Left lung (tissue), 4 donors: ENCODE measurements at regions not wholly inside any gene's neighbourhood (a gene's known extent, or its start where the extent isn't known, plus 50 kb on each side); places are given as distances from the start of the nearest gene placed in this dataset.

Experiments
- ATAC-seq: fragments of 200-7000 bp; cut with Tn5 transposase; one replicate; pipeline ENCODE4 v1.9.1; 2020; ENCODE audit warnings: moderate library complexity
- DNase-seq, 4 donors: peaks; one replicate each; pipeline ENCODE4 v3.0.0-alpha.2; 2013 to 2020
- H3K27ac ChIP-seq, 2 donors: fragments of 200-600 bp; sonication (generic) in 1 of 2; one replicate each; pipeline versions ENCODE4 v1.5.0 to v1.8.0; 2020 to 2021
- H3K27me3 ChIP-seq, 2 donors: fragments of 200-600 bp; sonication (generic) in 1 of 2; one replicate each; pipeline versions ENCODE4 v1.5.0 to v1.8.0; 2020 to 2021
- H3K36me3 ChIP-seq, 2 donors: fragments of 200-600 bp; sonication (generic) in 1 of 2; one replicate each; pipeline versions ENCODE4 v1.5.0 to v1.8.0; 2020 to 2021
- H3K4me1 ChIP-seq, 2 donors: fragments of 200-600 bp; one replicate each; pipeline ENCODE4 v1.8.0; 2021
- H3K4me3 ChIP-seq, 2 donors: fragments of 200-600 bp; sonication (generic) in 1 of 2; one replicate each; pipeline versions ENCODE4 v1.5.0 to v1.8.0; 2020 to 2021; ENCODE audit warnings: mild to moderate bottlenecking in 1 of 2
- H3K9me3 ChIP-seq, 2 donors: fragments of 200-600 bp; sonication (generic) in 1 of 2; one replicate each; pipeline versions ENCODE4 v1.5.0 to v1.8.0; 2020 to 2021
- CTCF ChIP-seq, 2 donors: fragments of 200-600 bp; sonication (generic) in 1 of 2; IDR thresholded peaks; one replicate each; pipeline versions ENCODE4 v1.5.0 to v1.8.0; 2021; ENCODE audit warnings: antibody characterized with exemption in 2 of 2
- intact Hi-C, 2 donors: fragments of 100-400 bp; cut with DNase I; formaldehyde crosslinking; loops; one replicate each; pipeline versions ENCODE4 v1.11.2 to v1.14.2; 2022
- donor health status: DM: no; HTN: yes; CAD: no.
- donor health status: DM: no; HTN: no; CAD: no.

GRCh38 chr6:1020133-1020532, 291.8 kb upstream of the FOXQ1 start:
- no peak for DNase-seq
- no peak for TF ChIP-seq CTCF (IDR thresholded peaks at IDR 0.05)

GRCh38 chr6:1018041-1018440, 293.9 kb upstream of the FOXQ1 start:
- DNase-seq (no peak), ATAC-seq (no peak)
- Histone ChIP-seq H3K27me3 (no peaks in the 10 kb centered on the region), H3K9me3 (peaks cover 0 to 5% of the 10 kb centered on the region in 2 donors), H3K27ac (no peak overlapping the region), H3K4me1 (no peaks in the 10 kb centered on the region), H3K4me3 (no peak overlapping the region), H3K36me3 (no peaks in the 10 kb centered on the region)
- TF ChIP-seq CTCF (IDR thresholded peaks at IDR 0.05): no peak
- intact Hi-C loops: no loop called here

More at GRCh38 chr6:1020133-1020532, 291.8 kb upstream of the FOXQ1 start:
- Histone ChIP-seq H3K4me1 (no peaks in the 10 kb centered on the region), H3K36me3 (no peaks in the 10 kb centered on the region), H3K27ac (no peak overlapping the region), H3K27me3 (peaks cover 0 to 5% of the 10 kb centered on the region in 2 donors), H3K9me3 (peaks cover 0 to 3% of the 10 kb centered on the region in 2 donors), H3K4me3 (no peak overlapping the region)
- intact Hi-C loops: no loop called here
- no peak for ATAC-seq

- Histone ChIP-seq H3K27me3 (no peaks in the 10 kb centered on the region), H3K4me3 (no peak overlapping the region), H3K27ac (no peak overlapping the region), H3K36me3 (no peaks in the 10 kb centered on the region), H3K4me1 (no peaks in the 10 kb centered on the region), H3K9me3 (peaks cover 0 to 3% of the 10 kb centered on the region in 2 donors)
- TF ChIP-seq CTCF (IDR thresholded peaks at IDR 0.05): no peak
- DNase-seq: no peak
- intact Hi-C loops: no loop called here
- ATAC-seq: no peak
These were observed 295.3 kb upstream of the FOXQ1 start for GRCh38 chr6:1016329-1017302.

DNA sequence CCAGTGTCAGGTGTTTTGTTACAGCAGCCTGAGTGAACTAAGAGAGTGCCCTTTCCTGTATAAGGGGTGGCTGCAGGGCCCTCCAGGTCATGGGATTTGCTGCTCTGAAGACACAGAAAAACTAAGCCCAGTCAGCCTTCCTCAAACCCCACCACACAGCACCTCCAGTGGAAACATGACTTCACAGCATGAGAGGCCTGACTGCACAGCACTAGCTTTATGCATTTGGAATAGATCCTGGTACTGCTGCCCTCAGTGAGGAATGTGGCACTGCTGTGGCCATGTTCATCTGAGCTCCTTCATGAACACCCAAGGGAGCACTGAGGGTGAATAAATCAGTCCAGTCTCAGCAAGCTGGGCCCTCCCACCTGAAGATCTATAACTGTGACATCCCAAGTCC, 296.1 kb upstream of the FOXQ1 start:
- Histone ChIP-seq H3K36me3 (no peaks in the 10 kb centered on the region), H3K9me3 (peaks cover 0 to 2% of the 10 kb centered on the region in 2 donors), H3K27ac (no peak overlapping the region), H3K4me3 (no peak overlapping the region), H3K27me3 (no peaks in the 10 kb centered on the region), H3K4me1 (no peaks in the 10 kb centered on the region)
- intact Hi-C loops: no loop called here
- DNase-seq (peak in 1 of 4 donors; percentile 9), ATAC-seq (no peak)
- no peak for TF ChIP-seq CTCF (IDR thresholded peaks at IDR 0.05)

GRCh38 chr6:1014431-1014807, 297.5 kb upstream of the FOXQ1 start:
- no peak for TF ChIP-seq CTCF (IDR thresholded peaks at IDR 0.05)
- ATAC-seq (no peak), DNase-seq (no peak)
- peaks cover 0 to 2% of the 10 kb centered on the region in 2 donors for H3K9me3 ChIP-seq
- H3K27ac ChIP-seq: no peak overlapping the region
- no peaks in the 10 kb centered on the region for H3K4me1 ChIP-seq
- intact Hi-C loops: no loop called here
- H3K4me3 ChIP-seq: no peak overlapping the region
- H3K36me3 ChIP-seq: no peaks in the 10 kb centered on the region
- no peaks in the 10 kb centered on the region for H3K27me3 ChIP-seq
